K562 (cell line): ENCODE measurements at regions not wholly inside any gene's neighbourhood (a gene's known extent, or its start where the extent isn't known, plus 50 kb on each side); places are given as distances from the start of the nearest gene placed in this dataset.

Experiments used
- EP300 ChIP-seq: IDR thresholded peaks from 2 replicates; pipeline ENCODE4 v1.6.1; 2012; ENCODE audit warnings: low read length, improper control_type of control experiment
- EZH2 ChIP-seq: IDR thresholded peaks from 2 replicates; pipeline ENCODE4 v1.6.1; 2012; ENCODE audit warnings: low read depth, mild to moderate bottlenecking, inconsistent platforms, low read length, borderline replicate concordance
- NCOA6 ChIP-seq: fragments of 450-650 bp; IDR thresholded peaks from 2 replicates; pipeline ENCODE4 v1.6.1; 2017; ENCODE audit warnings: mild to moderate bottlenecking
- NELFE ChIP-seq: IDR thresholded peaks from 2 replicates; pipeline ENCODE4 v1.6.1; 2011; ENCODE audit warnings: mild to moderate bottlenecking; ENCODE audit not compliant: insufficient read depth, insufficient read length
- SRSF1 ChIP-seq: fragments of 200-400 bp; formaldehyde crosslinking; IDR thresholded peaks from 2 replicates; pipeline ENCODE4 v1.6.1; 2017; ENCODE audit warnings: mild to moderate bottlenecking, low read depth, low read length, moderate library complexity
- TCF7 ChIP-seq: sonication (generic); IDR thresholded peaks from 2 replicates; pipeline ENCODE4 v1.6.1; 2016; ENCODE audit warnings: antibody characterized with exemption, borderline replicate concordance
- U2AF1 ChIP-seq: fragments of 200-400 bp; formaldehyde crosslinking; optimal IDR thresholded peaks from 2 replicates; pipeline ENCODE3; 2017; ENCODE audit warnings: mild to moderate bottlenecking, low read depth, low read length, moderate library complexity
- YY1 ChIP-seq, 3 experiments: IDR thresholded peaks; 2 replicates each; pipeline ENCODE4 v1.6.1; 2011; ENCODE audit warnings: low read length in 2 of 3, mild to moderate bottlenecking in 2 of 3, moderate library complexity in 2 of 3, borderline replicate concordance in 1 of 3, control low read depth in 1 of 3, low read depth in 1 of 3; ENCODE audit not compliant: insufficient read depth in 3 of 3, insufficient replicate concordance in 2 of 3, control insufficient read depth in 1 of 3, insufficient read length in 1 of 3; ENCODE audit errors: extremely low read depth in 1 of 3
- ZNF217 ChIP-seq: sonication (generic); formaldehyde crosslinking; IDR thresholded peaks from 2 replicates; pipeline ENCODE4 v1.8.0; 2022; ENCODE audit warnings: mild to moderate bottlenecking, missing genetic modification reagents
- TF ChIP-seq, protein P1 (sequence below): fragments of 250-450 bp; sonication (Bioruptor Pico); IDR thresholded peaks from 2 replicates; pipeline ENCODE4 v1.8.0; 2022; ENCODE audit warnings: moderate library complexity, mild to moderate bottlenecking, inconsistent platforms

DNA sequence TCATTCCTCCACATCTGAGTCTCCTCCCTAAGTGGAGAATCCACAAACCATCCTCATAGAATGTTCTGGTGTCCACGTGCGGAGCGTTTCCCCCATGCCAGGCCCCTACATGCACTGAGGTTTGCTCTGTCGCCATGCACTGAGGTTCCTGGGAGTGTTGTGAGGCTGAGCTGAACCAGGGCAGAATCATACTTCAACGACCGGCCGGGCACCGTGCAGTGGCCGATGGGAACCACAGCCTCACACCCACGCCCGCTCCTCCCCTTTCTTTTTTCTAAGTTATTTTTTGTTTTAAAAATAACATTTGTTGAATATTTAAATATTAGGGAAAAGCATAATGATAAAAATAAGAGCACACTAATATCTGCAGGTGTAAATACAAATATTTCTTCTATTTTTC, 260.4 kb upstream of the IRX4 start:
- TF ChIP-seq SRSF1 (no peak), YY1 (IDR thresholded peaks at IDR 0.05; ENCODE audit: borderline replicate concordance in 1 of 3, control insufficient read depth in 1 of 3, extremely low read depth in 1 of 3, insufficient read depth in 3 of 3, insufficient read length in 1 of 3, insufficient replicate concordance in 2 of 3, low read depth in 1 of 3, low read length in 2 of 3) (no peak), TCF7 (no peak), EZH2 (no peak), NELFE (no peak), ZNF217 (CRISPR knock-in tag) (no peak), EP300 (no peak), U2AF1 (no peak), NCOA6 (no peak)
- TF ChIP-seq, protein P1, sequence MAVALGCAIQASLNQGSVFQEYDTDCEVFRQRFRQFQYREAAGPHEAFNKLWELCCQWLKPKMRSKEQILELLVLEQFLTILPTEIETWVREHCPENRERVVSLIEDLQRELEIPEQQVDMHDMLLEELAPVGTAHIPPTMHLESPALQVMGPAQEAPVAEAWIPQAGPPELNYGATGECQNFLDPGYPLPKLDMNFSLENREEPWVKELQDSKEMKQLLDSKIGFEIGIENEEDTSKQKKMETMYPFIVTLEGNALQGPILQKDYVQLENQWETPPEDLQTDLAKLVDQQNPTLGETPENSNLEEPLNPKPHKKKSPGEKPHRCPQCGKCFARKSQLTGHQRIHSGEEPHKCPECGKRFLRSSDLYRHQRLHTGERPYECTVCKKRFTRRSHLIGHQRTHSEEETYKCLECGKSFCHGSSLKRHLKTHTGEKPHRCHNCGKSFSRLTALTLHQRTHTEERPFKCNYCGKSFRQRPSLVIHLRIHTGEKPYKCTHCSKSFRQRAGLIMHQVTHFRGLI (CRISPR knock-in tag), result no peak
